ENCODE measurements at regions not wholly inside any gene's neighbourhood (a gene's known extent, or its start where the extent isn't known, plus 50 kb on each side); places are given as distances from the start of the nearest gene placed in this dataset.

GRCh38 chr13:99046851-99047250 lies 69.0 kb upstream of the DOCK9 start:
- Histone ChIP-seq H3K18ac (ENCODE audit: insufficient read length, low read depth, low read length) (no peak overlapping the region), H3K4ac (ENCODE audit: low read depth, low read length) (no peak overlapping the region), H3K27ac (ENCODE audit: insufficient read length, low read depth, low read length) (no peak overlapping the region), H3K79me2 (ENCODE audit: insufficient read depth, low read length) (no peaks in the 10 kb centered on the region), H2BK20ac (ENCODE audit: low read depth, low read length, poor library complexity, severe bottlenecking) (no peak overlapping the region), H3K23me2 (ENCODE audit: insufficient read length, low read depth, low read length, poor library complexity, severe bottlenecking) (no peaks in the 10 kb centered on the region), H2BK120ac (ENCODE audit: low read depth, low read length, poor library complexity, severe bottlenecking) (no peak overlapping the region), H3K4me2 (ENCODE audit: insufficient read depth, insufficient read length, low read length) (no peak overlapping the region), H4K8ac (replicated peaks; ENCODE audit: insufficient read length, low read depth, low read length) (no peak overlapping the region), H3T11ph (ENCODE audit: low read length) (no peak overlapping the region), H4K20me1 (ENCODE audit: control insufficient read depth, insufficient read depth, insufficient read length) (no peaks in the 10 kb centered on the region), H3K27me3 (ENCODE audit: insufficient read depth, low read length) (no peaks in the 10 kb centered on the region), H4K91ac (ENCODE audit: insufficient read length, low read depth, low read length) (no peak overlapping the region), H3K4me1 (ENCODE audit: insufficient read depth, low read length) (peaks cover 4% of the 10 kb centered on the region; the same call in 1 of the 2 replicates), H2BK12ac (ENCODE audit: insufficient read length, low read depth, low read length) (no peak overlapping the region), H2BK15ac (ENCODE audit: low read depth, low read length) (no peak overlapping the region), H3K56ac (ENCODE audit: insufficient read length, low read depth, low read length) (no peak overlapping the region), H3K9me3 (ENCODE audit: control insufficient read depth, low read depth, low read length) (no peaks in the 10 kb centered on the region), H3K9ac (ENCODE audit: extremely low read depth, insufficient read length, low read length) (no peak overlapping the region), H2BK5ac (ENCODE audit: insufficient read length, low read length) (no peak overlapping the region), H3K14ac (ENCODE audit: insufficient read depth, low read length) (no peak overlapping the region), H2AK5ac (ENCODE audit: insufficient read length, low read length) (no peak overlapping the region), H3K79me1 (ENCODE audit: insufficient read depth, low read depth, low read length, poor library complexity, severe bottlenecking) (no peaks in the 10 kb centered on the region), H4K5ac (ENCODE audit: insufficient read length, low read depth, low read length) (no peak overlapping the region), H3K23ac (ENCODE audit: insufficient read length, low read depth, low read length) (no peak overlapping the region), H2AFZ (ENCODE audit: low read length) (no peak overlapping the region)
- no peaks in the 10 kb centered on the region for H3K27me3 Mint-ChIP-seq (ENCODE audit: low read depth)
- no peak for DNase-seq
- H3K9me3 Mint-ChIP-seq = no peaks in the 10 kb centered on the region
- peaks cover 7% of the 10 kb centered on the region in 2 experiments; a peak in 3 of 4 replicates for H3K4me1 Mint-ChIP-seq
- H3K36me3 Mint-ChIP-seq (ENCODE audit: insufficient read depth in 1 of 3, low read depth in 3 of 3) = no peaks in the 10 kb centered on the region
- H3K27ac Mint-ChIP-seq = no peak overlapping the region
- no peak for TF ChIP-seq CTCF (conservative IDR thresholded peaks at IDR 0.05)
- WGBS (ENCODE audit: extremely low coverage, insufficient read length, low lambda C conversion rate) = no CpG with 5 or more reads among the region's 4 CpGs
- no peak overlapping the region for H3K4me3 Mint-ChIP-seq
